CD4-positive, alpha-beta T cell treated with Interleukin-17A for 4 hours (primary cell): ENCODE measurements at regions not wholly inside any gene's neighbourhood (a gene's known extent, or its start where the extent isn't known, plus 50 kb on each side); places are given as distances from the start of the nearest gene placed in this dataset.
A peak's percentile ranks its signal among the peaks of the same experiment; 100 is the strongest.

ENCODE experiments used
- DNase-seq: peaks from one replicate; pipeline ENCODE4 v3.0.0-alpha.2; 2020; ENCODE audit warnings: mixed read lengths

DNA sequence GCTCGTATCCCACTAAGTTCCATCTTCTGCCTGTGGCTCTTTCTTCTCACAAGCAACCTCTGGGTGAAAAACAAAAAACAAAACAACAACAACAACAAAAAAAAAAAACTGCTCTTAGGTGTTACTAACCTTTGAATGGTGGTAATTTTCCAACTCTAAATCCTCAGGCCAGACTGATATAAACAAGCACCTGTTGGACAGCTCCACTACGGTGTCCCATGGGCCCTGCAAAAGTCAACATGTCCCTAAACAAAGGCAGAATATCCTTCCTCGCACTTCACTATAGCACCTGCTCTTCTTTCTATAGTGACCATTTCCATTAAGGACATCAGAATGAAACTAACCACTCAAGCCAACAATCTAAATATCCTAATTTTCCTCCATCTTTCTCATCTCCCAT, 54.6 kb upstream of the PARM1 start:
- DNase-seq: no peak

- no peak for DNase-seq
Measured at GRCh38 chr4:74875451-74875850, 57.5 kb upstream of the PARM1 start.

GRCh38 chr4:74874753-74875367, 58.1 kb upstream of the PARM1 start:
- peak; percentile 9 for DNase-seq

DNA sequence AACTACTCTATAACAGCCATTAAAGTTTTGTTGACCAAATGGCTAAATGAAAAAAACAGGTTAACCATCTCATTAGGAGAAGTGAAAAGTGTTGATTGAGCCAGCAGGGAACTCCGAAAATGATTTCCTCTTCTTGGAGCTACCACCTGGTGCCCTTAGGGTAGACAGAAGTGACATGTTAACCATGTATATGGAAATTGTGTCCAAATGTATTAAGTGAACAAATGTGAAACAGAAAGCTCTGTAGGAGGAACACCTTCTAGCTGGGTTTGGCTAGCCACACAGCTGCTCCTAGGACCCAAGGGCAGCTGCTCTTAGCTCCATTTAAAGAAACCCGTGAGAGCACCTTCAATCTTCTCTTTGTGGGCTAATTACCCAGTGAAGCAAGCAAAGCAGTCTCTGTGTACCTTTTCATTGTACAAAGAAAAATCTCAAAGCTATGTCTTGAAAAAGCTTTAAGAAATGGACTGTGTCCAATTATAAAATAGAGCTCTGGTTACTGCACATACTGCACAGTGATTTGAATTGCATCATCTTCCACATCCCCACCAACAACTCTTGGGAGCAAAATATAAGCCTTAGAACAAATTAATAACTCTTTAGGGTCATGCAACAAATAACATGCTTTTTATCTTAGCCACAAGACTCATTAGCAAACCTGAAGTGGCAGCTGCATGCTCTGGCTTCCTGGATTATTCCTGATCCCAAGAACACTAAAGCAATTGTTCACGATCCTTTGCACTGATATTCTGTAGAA, 59.2 kb upstream of the PARM1 start:
- no peak for DNase-seq

GRCh38 chr4:74858921-74859562, 64.7 kb upstream of the BTC start:
- DNase-seq: no peak

DNA sequence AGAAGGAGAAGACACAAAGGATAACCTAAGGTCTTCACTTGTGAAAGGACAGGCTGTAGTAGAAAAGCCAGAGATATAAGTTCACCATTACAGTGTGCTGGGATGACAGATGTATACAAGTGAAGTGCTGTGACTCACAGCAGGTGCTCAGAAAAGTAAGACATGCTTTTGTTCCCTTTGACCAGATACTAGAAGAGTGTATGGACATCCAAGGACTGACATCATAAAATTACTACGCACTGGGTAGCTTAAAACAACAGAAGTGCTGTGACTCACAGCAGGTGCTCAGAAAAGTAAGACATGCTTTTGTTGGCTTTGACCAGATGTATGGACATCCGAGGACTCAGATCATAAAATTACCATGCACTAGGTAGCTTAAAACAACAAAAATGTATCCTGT, 61.6 kb upstream of the BTC start:
- no peak for DNase-seq

DNA sequence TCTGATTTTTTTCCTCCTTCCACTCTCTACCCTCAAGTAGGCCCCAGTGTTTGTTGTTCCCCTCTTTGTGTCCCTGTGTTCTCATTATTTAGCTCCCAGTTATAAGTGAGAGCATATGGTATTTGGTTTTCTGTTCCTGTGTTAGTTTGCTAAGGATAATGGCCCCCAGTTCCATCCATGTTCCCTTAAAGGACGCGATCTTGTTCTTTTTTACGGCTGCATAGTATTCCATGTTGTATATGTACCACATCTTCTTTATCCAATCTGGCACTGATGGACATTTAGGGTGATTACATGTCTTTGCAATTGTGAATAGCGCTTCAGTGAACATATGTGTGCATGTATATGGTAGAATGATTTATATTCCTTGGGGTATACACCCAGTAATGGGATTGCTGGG, 54.5 kb upstream of the BTC start:
- DNase-seq: no peak

DNA sequence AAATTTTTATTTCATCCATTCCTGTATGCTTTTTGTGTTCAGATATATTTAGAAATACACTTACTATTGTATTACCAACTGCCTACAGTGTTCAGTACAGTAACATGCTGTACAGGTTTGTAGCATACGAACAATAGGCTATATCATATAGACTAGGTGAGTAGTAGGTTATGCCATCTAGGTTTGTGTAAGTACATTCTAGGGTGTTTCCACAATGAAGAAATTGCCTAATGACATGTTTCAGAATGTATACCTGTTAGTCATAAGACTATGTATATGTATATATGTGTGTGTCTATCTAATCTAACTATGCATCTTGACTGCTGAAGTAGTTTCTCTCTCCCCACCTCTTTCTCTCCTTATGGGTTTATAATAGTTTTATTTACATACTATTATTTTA, 51.5 kb upstream of the BTC start:
- no peak for DNase-seq
